ENCODE measurements at regions not wholly inside any gene's neighbourhood (a gene's known extent, or its start where the extent isn't known, plus 50 kb on each side); places are given as distances from the start of the nearest gene placed in this dataset.

DNA sequence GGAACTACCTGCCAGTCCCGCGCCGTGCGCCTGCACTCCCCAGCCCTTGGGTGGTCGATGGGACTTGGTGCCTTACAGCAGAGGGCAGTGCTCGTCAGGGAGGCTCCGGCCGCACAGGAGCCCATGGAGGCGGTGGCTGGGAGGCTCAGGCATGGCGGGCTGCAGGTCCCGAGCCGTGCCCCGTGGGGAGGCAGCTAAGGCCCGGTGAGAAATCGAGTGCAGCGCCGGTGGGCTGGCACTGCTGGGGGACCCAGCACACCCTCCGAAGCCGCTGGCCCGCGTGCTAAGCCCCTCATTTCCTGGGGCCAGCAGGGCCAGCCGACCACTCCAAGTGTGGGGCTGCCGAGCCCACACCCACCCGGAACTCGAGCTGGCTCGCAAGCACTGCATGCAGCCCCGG lies 580.2 kb downstream of the ZIC1 start:
- no peak overlapping the region for H3K4me2 ChIP-seq (ENCODE audit: low read depth, low read length, poor library complexity, severe bottlenecking)
- H3K27me3 ChIP-seq (ENCODE audit: low read length): no peaks in the 10 kb centered on the region
- H4K20me1 ChIP-seq (ENCODE audit: low read depth, low read length): no peaks in the 10 kb centered on the region
- H3K27ac ChIP-seq (ENCODE audit: low read depth, low read length): no peak overlapping the region
- H3F3A ChIP-seq (ENCODE audit: insufficient read depth): no peaks in the 10 kb centered on the region
- no peaks in the 10 kb centered on the region for H3K79me2 ChIP-seq (ENCODE audit: insufficient read depth, low read length)
- no peaks in the 10 kb centered on the region for H3K9me3 ChIP-seq (ENCODE audit: insufficient read depth, low read length)
- H3K9ac ChIP-seq (ENCODE audit: low read length): no peak overlapping the region
- no peaks in the 10 kb centered on the region for H3K36me3 ChIP-seq (ENCODE audit: low read length)
- no peak overlapping the region for H2AFZ ChIP-seq (ENCODE audit: low read depth, low read length, severe bottlenecking)
- H3K9me2 ChIP-seq (replicated peaks; ENCODE audit: insufficient read depth, low read length): no peaks in the 10 kb centered on the region
- no peak overlapping the region for H3K4me3 ChIP-seq (ENCODE audit: insufficient read depth, low read length, poor library complexity, severe bottlenecking)
- TF ChIP-seq CTCF (IDR thresholded peaks at IDR 0.05; ENCODE audit: insufficient read depth, low read length, poor library complexity, severe bottlenecking) (no peak), EZH2phosphoT487 (conservative IDR thresholded peaks at IDR 0.05; ENCODE audit: low read length) (no peak)

DNA sequence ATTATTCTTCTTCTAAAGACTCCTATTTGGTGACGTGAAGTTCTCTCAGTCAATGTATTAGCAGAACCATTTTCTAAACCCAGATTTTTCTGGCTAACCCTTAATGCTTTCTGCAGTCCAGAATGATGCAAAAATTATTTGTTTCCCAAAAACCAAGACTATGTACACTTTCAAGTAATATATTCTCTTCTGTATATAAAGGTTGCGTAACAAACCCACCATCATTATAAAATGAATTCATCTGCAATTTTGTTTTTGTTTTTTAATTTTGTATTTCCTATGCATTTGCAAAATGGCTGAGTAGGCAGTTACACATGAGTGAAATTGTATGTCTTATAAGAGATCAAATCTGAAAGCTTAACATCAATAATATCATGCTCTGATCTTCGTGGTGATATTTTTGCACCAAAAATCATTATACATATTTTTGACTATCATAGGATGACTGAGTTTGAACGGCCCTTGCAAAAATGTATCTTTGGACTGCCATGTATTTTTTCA lies 593.6 kb downstream of the ZIC1 start:
- Histone ChIP-seq H3K27ac (ENCODE audit: low read depth, low read length) (no peak overlapping the region), H3K9me2 (replicated peaks; ENCODE audit: insufficient read depth, low read length) (no peaks in the 10 kb centered on the region), H3F3A (ENCODE audit: insufficient read depth) (no peaks in the 10 kb centered on the region), H3K9ac (ENCODE audit: low read length) (no peak overlapping the region), H3K79me2 (ENCODE audit: insufficient read depth, low read length) (no peaks in the 10 kb centered on the region), H3K36me3 (ENCODE audit: low read length) (no peaks in the 10 kb centered on the region), H2AFZ (ENCODE audit: low read depth, low read length, severe bottlenecking) (no peak overlapping the region), H3K4me2 (ENCODE audit: low read depth, low read length, poor library complexity, severe bottlenecking) (no peak overlapping the region), H4K20me1 (ENCODE audit: low read depth, low read length) (no peaks in the 10 kb centered on the region), H3K27me3 (ENCODE audit: low read length) (no peaks in the 10 kb centered on the region), H3K9me3 (ENCODE audit: insufficient read depth, low read length) (no peaks in the 10 kb centered on the region), H3K4me3 (ENCODE audit: insufficient read depth, low read length, poor library complexity, severe bottlenecking) (no peak overlapping the region)
- TF ChIP-seq CTCF (IDR thresholded peaks at IDR 0.05; ENCODE audit: insufficient read depth, low read length, poor library complexity, severe bottlenecking): no peak
- TF ChIP-seq EZH2phosphoT487 (conservative IDR thresholded peaks at IDR 0.05; ENCODE audit: low read length): no peak

DNA sequence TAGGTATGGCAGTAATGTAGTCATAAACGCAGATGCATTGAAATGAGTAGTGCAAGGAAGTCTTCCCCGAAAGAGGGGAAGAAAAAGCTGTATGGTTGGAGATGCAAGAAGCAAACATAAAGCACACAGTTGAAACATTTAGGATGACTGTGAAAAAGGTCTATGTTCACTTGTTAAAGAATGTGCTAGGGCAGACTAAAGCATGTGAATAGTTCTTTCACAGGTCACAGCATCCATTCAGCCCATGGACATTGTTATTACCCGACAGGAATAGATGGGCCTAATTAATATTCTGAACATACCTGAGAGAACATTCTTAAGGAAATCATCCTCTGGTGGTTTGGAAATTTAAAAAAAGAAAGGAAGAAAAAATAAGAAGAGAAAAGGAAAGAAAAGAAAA lies 595.2 kb downstream of the ZIC1 start:
- H3K4me2 ChIP-seq (ENCODE audit: low read depth, low read length, poor library complexity, severe bottlenecking): no peak overlapping the region
- H3K27ac ChIP-seq (ENCODE audit: low read depth, low read length): no peak overlapping the region
- H4K20me1 ChIP-seq (ENCODE audit: low read depth, low read length): no peaks in the 10 kb centered on the region
- H2AFZ ChIP-seq (ENCODE audit: low read depth, low read length, severe bottlenecking): no peak overlapping the region
- no peaks in the 10 kb centered on the region for H3K79me2 ChIP-seq (ENCODE audit: insufficient read depth, low read length)
- no peak for TF ChIP-seq EZH2phosphoT487 (conservative IDR thresholded peaks at IDR 0.05; ENCODE audit: low read length)
- no peak for TF ChIP-seq CTCF (IDR thresholded peaks at IDR 0.05; ENCODE audit: insufficient read depth, low read length, poor library complexity, severe bottlenecking)
- H3K9ac ChIP-seq (ENCODE audit: low read length): no peak overlapping the region
- no peaks in the 10 kb centered on the region for H3K27me3 ChIP-seq (ENCODE audit: low read length)
- H3K36me3 ChIP-seq (ENCODE audit: low read length): no peaks in the 10 kb centered on the region
- H3F3A ChIP-seq (ENCODE audit: insufficient read depth): no peaks in the 10 kb centered on the region
- H3K4me3 ChIP-seq (ENCODE audit: insufficient read depth, low read length, poor library complexity, severe bottlenecking): no peak overlapping the region
- H3K9me2 ChIP-seq (replicated peaks; ENCODE audit: insufficient read depth, low read length): no peaks in the 10 kb centered on the region
- H3K9me3 ChIP-seq (ENCODE audit: insufficient read depth, low read length): no peaks in the 10 kb centered on the region
